ENCODE measurements at regions not wholly inside any gene's neighbourhood (a gene's known extent, or its start where the extent isn't known, plus 50 kb on each side); places are given as distances from the start of the nearest gene placed in this dataset.

DNA sequence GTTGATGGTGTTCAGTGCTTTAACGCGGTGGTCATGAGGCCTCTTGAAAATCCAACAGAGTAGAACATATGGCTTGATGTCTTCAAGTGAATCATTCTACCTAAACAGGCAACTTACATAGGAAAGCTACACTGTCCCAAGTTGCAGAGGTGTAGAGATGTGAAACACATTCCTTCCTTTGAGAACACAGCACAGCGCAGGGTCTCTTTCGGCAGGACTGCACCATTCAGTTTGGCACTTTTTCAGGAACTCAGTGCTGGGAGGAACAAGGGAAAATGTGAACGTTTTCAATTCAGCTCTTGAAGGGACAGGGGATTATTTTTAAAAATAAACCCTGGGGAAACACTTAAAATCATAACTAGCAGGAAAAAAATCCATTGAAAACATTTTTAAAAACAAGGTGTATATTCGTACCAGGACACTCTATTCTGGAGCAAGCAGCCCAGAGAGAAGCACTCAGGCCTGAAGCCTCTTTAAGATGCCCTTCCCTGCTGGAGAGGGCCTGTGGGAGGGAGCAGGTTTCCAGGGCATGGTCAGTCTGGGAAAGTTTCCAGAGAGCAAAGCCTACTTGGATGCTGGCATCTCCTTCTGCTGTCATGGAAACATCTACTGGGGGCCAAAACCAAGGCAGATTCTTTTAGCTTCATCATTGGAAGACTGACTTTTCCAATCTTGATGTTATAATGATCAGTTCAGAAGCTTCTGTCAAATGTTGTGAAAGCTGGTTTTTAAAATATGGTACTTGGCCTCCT lies 60.4 kb upstream of the NPVF start:
- H3K4me3 Mint-ChIP-seq (ENCODE audit: unreplicated experiment), result no peak overlapping the region
- no peaks in the 10 kb centered on the region for H3K36me3 Mint-ChIP-seq (ENCODE audit: unreplicated experiment)
- no peak overlapping the region for H3K27ac Mint-ChIP-seq (ENCODE audit: unreplicated experiment)
- H3K9me3 Mint-ChIP-seq (ENCODE audit: unreplicated experiment), result peaks cover 4% of the 10 kb centered on the region
- peaks cover 8% of the 10 kb centered on the region for H3K27me3 Mint-ChIP-seq (ENCODE audit: unreplicated experiment)
- DNase-seq (ENCODE audit: extremely low spot score, unreplicated experiment), result no peak
- no peak for TF ChIP-seq CTCF (IDR thresholded peaks at IDR 0.05)
- no peaks in the 10 kb centered on the region for H3K4me1 Mint-ChIP-seq (ENCODE audit: unreplicated experiment)

GRCh38 chr7:25289518-25289917 lies 61.2 kb upstream of the NPVF start:
- Mint-ChIP-seq H3K27ac (ENCODE audit: unreplicated experiment) (no peak overlapping the region), H3K4me3 (ENCODE audit: unreplicated experiment) (no peak overlapping the region), H3K4me1 (ENCODE audit: unreplicated experiment) (no peaks in the 10 kb centered on the region), H3K27me3 (ENCODE audit: unreplicated experiment) (peaks cover 8% of the 10 kb centered on the region), H3K36me3 (ENCODE audit: unreplicated experiment) (no peaks in the 10 kb centered on the region), H3K9me3 (ENCODE audit: unreplicated experiment) (peaks cover 4% of the 10 kb centered on the region)
- DNase-seq (ENCODE audit: extremely low spot score, unreplicated experiment), result no peak
- TF ChIP-seq CTCF (IDR thresholded peaks at IDR 0.05), result no peak

- no peak for TF ChIP-seq CTCF (IDR thresholded peaks at IDR 0.05)
- H3K36me3 Mint-ChIP-seq (ENCODE audit: unreplicated experiment), result no peaks in the 10 kb centered on the region
- H3K27ac Mint-ChIP-seq (ENCODE audit: unreplicated experiment), result no peak overlapping the region
- no peak overlapping the region for H3K4me3 Mint-ChIP-seq (ENCODE audit: unreplicated experiment)
- H3K4me1 Mint-ChIP-seq (ENCODE audit: unreplicated experiment), result no peaks in the 10 kb centered on the region
- no peak for DNase-seq (ENCODE audit: extremely low spot score, unreplicated experiment)
- H3K9me3 Mint-ChIP-seq (ENCODE audit: unreplicated experiment), result peaks cover 4% of the 10 kb centered on the region
- no peaks in the 10 kb centered on the region for H3K27me3 Mint-ChIP-seq (ENCODE audit: unreplicated experiment)
Measured at GRCh38 chr7:25294624-25295023, 66.3 kb upstream of the NPVF start.

DNA sequence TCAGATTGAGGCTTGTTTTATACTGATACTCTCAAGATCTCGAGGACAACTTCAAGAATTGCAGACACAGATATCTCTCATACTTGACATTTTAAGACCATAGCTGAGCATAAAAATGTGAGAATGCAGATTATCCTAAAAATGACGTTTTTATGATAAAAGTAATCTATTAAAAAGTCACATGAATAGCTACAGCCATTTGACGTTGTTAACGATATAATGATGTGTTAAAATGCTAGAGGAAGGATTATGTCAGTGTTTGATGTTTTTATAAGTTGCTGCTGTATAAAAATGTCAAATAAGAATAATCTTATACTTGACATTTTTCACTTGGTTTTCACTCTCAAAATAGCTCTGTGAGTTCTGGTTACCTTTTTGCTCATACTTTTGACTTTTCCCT lies 67.1 kb upstream of the NPVF start:
- no peak overlapping the region for H3K27ac Mint-ChIP-seq (ENCODE audit: unreplicated experiment)
- no peaks in the 10 kb centered on the region for H3K27me3 Mint-ChIP-seq (ENCODE audit: unreplicated experiment)
- no peak overlapping the region for H3K4me3 Mint-ChIP-seq (ENCODE audit: unreplicated experiment)
- H3K9me3 Mint-ChIP-seq (ENCODE audit: unreplicated experiment), result peaks cover 2% of the 10 kb centered on the region
- no peak for DNase-seq (ENCODE audit: extremely low spot score, unreplicated experiment)
- no peaks in the 10 kb centered on the region for H3K4me1 Mint-ChIP-seq (ENCODE audit: unreplicated experiment)
- H3K36me3 Mint-ChIP-seq (ENCODE audit: unreplicated experiment), result no peaks in the 10 kb centered on the region
- TF ChIP-seq CTCF (IDR thresholded peaks at IDR 0.05), result no peak

DNA sequence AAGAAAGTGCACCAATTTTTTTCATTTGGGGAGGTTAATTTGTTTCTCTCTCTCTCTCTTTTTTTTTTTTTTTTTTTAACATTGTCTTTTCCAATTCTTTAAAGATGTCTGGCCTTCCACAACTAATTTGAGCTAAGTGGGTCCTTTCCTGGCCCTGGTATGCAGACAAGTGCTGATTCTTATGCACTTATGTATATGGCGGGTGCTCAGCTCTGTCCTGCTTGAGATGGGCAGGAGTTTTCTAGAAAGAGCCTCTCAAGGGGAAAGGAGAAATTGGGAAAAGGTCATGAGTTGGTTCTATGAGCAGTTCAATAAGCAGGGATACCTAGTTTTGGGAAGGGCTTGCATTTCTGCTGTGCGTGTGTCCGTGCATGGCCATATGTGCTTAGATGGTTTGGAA lies 67.8 kb upstream of the NPVF start:
- TF ChIP-seq CTCF (IDR thresholded peaks at IDR 0.05), result no peak
- H3K36me3 Mint-ChIP-seq (ENCODE audit: unreplicated experiment), result no peaks in the 10 kb centered on the region
- H3K4me1 Mint-ChIP-seq (ENCODE audit: unreplicated experiment), result no peaks in the 10 kb centered on the region
- no peak for DNase-seq (ENCODE audit: extremely low spot score, unreplicated experiment)
- no peak overlapping the region for H3K27ac Mint-ChIP-seq (ENCODE audit: unreplicated experiment)
- no peaks in the 10 kb centered on the region for H3K9me3 Mint-ChIP-seq (ENCODE audit: unreplicated experiment)
- H3K4me3 Mint-ChIP-seq (ENCODE audit: unreplicated experiment), result no peak overlapping the region
- no peaks in the 10 kb centered on the region for H3K27me3 Mint-ChIP-seq (ENCODE audit: unreplicated experiment)
